NB4 (cell line): ENCODE measurements at regions not wholly inside any gene's neighbourhood (a gene's known extent, or its start where the extent isn't known, plus 50 kb on each side); places are given as distances from the start of the nearest gene placed in this dataset.

ENCODE experiments used
- DNase-seq: peaks from one replicate; pipeline ENCODE4 v3.0.0; 2010; ENCODE audit warnings: low read depth
- H3K4me3 ChIP-seq: one replicate; pipeline ENCODE4 v1.5.1; 2011; ENCODE audit warnings: mild to moderate bottlenecking, low read depth, low read length, moderate library complexity
- CTCF ChIP-seq: IDR thresholded peaks from one replicate; pipeline ENCODE4 v1.5.1; 2012; ENCODE audit warnings: low read depth, low read length
- MAX ChIP-seq: IDR thresholded peaks from 2 replicates; pipeline ENCODE4 v1.6.1; 2011; ENCODE audit warnings: low read depth, low read length
- MYC ChIP-seq: IDR thresholded peaks from 2 replicates; pipeline ENCODE4 v1.6.1; 2011; ENCODE audit warnings: low read depth, low read length
- POLR2A ChIP-seq: IDR thresholded peaks from 2 replicates; pipeline ENCODE4 v1.6.1; 2011; ENCODE audit warnings: mild to moderate bottlenecking; ENCODE audit not compliant: insufficient read length; ENCODE audit errors: extremely low read depth

GRCh38 chr10:78548369-78548768 is 514.7 kb downstream of the RPS24 start:
- H3K4me3 ChIP-seq = no peak overlapping the region
- DNase-seq = no peak
- TF ChIP-seq MYC (no peak), POLR2A (no peak), MAX (no peak), CTCF (no peak)

GRCh38 chr10:78549140-78549935 is 515.7 kb downstream of the RPS24 start:
- no peak overlapping the region for H3K4me3 ChIP-seq
- TF ChIP-seq POLR2A = no peak
- no peak for TF ChIP-seq CTCF
- TF ChIP-seq MYC = no peak
- TF ChIP-seq MAX = no peak
- no peak for DNase-seq

- TF ChIP-seq CTCF (no peak), MAX (no peak), MYC (no peak), POLR2A (no peak)
- no peak for DNase-seq
These were observed 516.4 kb downstream of the RPS24 start for GRCh38 chr10:78550090-78550489.

GRCh38 chr10:78550716-78551115 is 517.1 kb downstream of the RPS24 start:
- TF ChIP-seq MAX = no peak
- TF ChIP-seq POLR2A = no peak
- no peak for TF ChIP-seq CTCF
- H3K4me3 ChIP-seq = no peak overlapping the region
- DNase-seq = no peak

More at GRCh38 chr10:78550090-78550489, 516.4 kb downstream of the RPS24 start:
- H3K4me3 ChIP-seq = no peak overlapping the region

- TF ChIP-seq MAX = no peak
- no peak for TF ChIP-seq CTCF
- TF ChIP-seq POLR2A = no peak
- no peak for TF ChIP-seq MYC
- no peak overlapping the region for H3K4me3 ChIP-seq
- DNase-seq = no peak
These were observed 517.4 kb upstream of the ZMIZ1 start for GRCh38 chr10:78551184-78552005.
